GM06990 (cell line): ENCODE measurements at regions not wholly inside any gene's neighbourhood (a gene's known extent, or its start where the extent isn't known, plus 50 kb on each side); places are given as distances from the start of the nearest gene placed in this dataset.

Source experiments
- DNase-seq: peaks from one replicate; pipeline ENCODE4 v3.0.0-alpha.2; 2011; ENCODE audit not compliant: insufficient read length; ENCODE audit errors: extremely low read depth
- H3K27me3 ChIP-seq: replicated peaks from 2 replicates; pipeline ENCODE4 v1.6.0; 2011; ENCODE audit warnings: low read length; ENCODE audit not compliant: control insufficient read depth, insufficient read depth
- H3K36me3 ChIP-seq: 2 replicates; pipeline ENCODE4 v1.5.1; 2011; ENCODE audit warnings: low read length; ENCODE audit not compliant: control insufficient read depth, insufficient read depth
- H3K4me3 ChIP-seq: replicated peaks from 2 replicates; pipeline ENCODE4 v1.5.1; 2011; ENCODE audit warnings: low read depth, mild to moderate bottlenecking, control low read depth, low read length
- TF ChIP-seq, protein P1 (sequence below): IDR thresholded peaks from 2 replicates; pipeline ENCODE4 v1.5.1; 2011; ENCODE audit warnings: low read length, control low read depth, mild to moderate bottlenecking, inconsistent platforms; ENCODE audit not compliant: insufficient read depth, poor library complexity, severe bottlenecking

DNA sequence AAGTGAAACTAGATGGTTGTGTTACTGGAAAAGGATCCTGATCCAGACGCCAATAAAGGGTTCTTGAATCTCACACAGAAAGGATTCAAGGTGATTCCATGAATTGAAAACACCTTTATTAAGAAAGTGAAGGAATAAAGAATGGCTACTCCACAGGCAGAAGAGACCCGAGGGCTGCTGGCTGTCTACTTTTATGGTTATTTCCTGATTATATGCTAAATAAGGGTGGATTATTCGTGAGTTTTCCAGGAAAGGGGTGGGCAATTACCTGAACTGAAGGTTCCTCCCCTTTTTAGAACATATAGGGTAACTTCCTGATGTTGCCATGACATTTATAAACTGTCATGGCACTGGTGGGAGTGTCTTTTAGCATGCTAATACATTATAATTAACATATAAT, 50.9 kb upstream of the WARS2 start:
- H3K27me3 ChIP-seq: no peaks in the 10 kb centered on the region
- H3K36me3 ChIP-seq: no peaks in the 10 kb centered on the region
- TF ChIP-seq, protein P1, sequence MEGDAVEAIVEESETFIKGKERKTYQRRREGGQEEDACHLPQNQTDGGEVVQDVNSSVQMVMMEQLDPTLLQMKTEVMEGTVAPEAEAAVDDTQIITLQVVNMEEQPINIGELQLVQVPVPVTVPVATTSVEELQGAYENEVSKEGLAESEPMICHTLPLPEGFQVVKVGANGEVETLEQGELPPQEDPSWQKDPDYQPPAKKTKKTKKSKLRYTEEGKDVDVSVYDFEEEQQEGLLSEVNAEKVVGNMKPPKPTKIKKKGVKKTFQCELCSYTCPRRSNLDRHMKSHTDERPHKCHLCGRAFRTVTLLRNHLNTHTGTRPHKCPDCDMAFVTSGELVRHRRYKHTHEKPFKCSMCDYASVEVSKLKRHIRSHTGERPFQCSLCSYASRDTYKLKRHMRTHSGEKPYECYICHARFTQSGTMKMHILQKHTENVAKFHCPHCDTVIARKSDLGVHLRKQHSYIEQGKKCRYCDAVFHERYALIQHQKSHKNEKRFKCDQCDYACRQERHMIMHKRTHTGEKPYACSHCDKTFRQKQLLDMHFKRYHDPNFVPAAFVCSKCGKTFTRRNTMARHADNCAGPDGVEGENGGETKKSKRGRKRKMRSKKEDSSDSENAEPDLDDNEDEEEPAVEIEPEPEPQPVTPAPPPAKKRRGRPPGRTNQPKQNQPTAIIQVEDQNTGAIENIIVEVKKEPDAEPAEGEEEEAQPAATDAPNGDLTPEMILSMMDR: no peak
- no peak for DNase-seq
- H3K4me3 ChIP-seq: no peak overlapping the region

DNA sequence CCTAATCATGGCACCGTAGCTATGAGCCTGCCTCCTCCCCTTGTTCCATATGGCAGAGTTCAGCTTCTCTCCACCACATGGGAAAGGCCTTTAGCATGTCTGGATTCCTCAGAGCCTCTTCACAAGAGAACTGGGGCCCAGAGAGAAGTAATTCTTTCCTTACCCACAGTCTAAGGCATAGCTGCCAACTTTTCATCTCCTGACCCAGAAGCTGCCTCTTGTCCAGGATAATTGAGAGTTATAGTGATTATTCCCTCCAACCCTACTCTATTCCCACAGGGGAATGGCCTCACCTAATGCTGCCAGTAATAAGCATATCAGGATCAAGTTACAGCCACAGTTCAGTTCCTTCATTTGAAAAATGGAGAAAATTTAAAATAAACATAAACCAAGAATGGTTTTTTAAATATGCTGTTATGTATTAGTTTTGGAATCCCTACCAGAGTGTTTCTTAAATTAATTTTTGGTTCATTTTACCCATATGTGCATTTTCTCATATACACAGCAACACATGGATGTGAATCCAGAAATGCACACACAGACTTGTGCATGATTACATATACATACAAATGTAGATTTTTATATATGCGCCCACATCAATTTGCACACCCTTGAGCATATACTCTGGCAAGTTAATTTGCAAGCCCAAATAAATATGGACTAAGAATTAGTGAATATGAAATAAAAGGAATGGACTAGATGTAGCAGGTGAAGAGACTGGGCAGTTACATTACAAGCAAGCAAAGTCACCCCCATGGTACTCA, 63.9 kb upstream of the WARS2 start:
- no peak for DNase-seq
- no peaks in the 10 kb centered on the region for H3K27me3 ChIP-seq
- no peaks in the 10 kb centered on the region for H3K36me3 ChIP-seq
- TF ChIP-seq, protein P1: no peak
- no peak overlapping the region for H3K4me3 ChIP-seq

DNA sequence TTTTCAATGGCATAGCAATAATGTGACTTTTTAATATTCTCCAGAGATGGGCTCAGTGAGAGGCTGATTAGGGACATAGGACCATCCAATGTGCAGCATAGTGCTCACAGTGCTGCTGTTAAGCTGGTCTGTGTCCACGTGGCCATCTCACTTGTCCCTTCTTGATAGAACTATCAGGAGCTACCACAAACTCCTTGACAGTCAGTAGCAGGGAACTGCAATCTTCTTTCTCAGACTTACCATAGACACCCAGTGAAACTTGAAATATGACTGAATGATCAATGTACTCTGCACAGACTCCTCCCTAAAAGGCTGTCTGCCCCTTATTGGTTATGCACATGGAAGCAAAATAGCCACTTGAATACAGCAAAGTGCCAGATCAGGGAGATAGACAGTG, 64.5 kb upstream of the WARS2 start:
- TF ChIP-seq, protein P1: no peak
- DNase-seq: no peak
- no peak overlapping the region for H3K4me3 ChIP-seq

DNA sequence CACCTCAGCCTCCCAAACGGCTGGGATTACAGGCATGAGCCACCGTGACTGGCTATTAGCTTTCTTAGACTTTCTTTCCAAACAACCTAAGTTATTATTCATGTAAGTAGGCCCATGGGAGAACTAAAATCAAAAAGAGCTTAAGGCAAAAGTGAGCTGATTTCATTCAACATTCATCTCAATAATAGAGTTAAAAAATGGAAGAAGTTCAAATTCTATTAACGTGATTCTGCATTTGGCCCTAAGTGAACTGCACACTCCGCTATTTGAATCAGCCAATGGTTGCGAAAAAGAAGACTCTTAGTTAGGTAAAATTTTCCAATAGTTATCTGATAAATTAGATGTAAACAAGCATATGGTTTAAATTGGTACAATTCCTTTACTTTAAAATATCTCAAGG, 68.6 kb upstream of the WARS2 start:
- Histone ChIP-seq H3K4me3 (no peak overlapping the region), H3K27me3 (no peaks in the 10 kb centered on the region), H3K36me3 (no peaks in the 10 kb centered on the region)
- DNase-seq: no peak
- TF ChIP-seq, protein P1: no peak

More for the DNA sequence above, 64.5 kb upstream of the WARS2 start:
- Histone ChIP-seq H3K36me3 (no peaks in the 10 kb centered on the region), H3K27me3 (no peaks in the 10 kb centered on the region)

DNA sequence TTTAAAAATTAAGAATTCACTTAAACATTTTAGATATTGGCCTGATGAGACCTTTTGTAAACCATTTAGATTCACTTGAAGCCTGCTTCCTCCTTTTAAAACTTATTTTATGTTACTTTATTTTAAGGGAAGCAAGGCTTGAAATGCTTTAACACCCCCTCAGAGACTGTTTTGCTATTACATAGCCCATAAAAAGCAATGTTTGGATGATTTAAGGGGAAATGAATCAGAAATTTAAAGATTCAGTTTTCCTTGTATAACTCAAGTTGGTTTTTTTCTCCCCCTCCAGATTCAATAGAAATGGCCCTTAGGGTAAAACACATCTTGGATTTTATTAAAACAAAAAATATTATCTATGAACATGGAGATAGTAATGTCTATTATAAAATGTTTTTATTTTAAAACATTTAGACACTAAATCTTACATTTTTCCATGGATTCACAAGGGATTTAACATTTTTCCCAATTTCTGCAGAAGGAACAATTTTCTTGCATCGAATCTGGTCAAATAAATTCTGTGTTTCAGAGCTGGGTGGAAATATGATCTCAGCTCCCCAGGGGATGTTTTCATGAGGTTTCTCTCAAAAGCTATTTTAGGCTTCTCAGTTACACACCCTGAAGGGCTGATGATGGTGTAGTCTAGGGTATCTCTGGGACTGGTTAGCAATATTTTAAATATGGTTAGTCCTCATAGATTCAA, 69.3 kb upstream of the WARS2 start:
- DNase-seq: no peak
- no peaks in the 10 kb centered on the region for H3K36me3 ChIP-seq
- TF ChIP-seq, protein P1: no peak

More for the DNA sequence above, 69.3 kb upstream of the WARS2 start:
- no peak overlapping the region for H3K4me3 ChIP-seq
- no peaks in the 10 kb centered on the region for H3K27me3 ChIP-seq
